Stimulated activated effector memory CD8-positive, alpha-beta T cell treated with anti-CD3 and anti-CD28 coated beads, Interleukin-12 subunit alpha, Interleukin-12 subunit beta, amount 100 ng/mL, for 72 hours (primary cell): ENCODE measurements at regions not wholly inside any gene's neighbourhood (a gene's known extent, or its start where the extent isn't known, plus 50 kb on each side); places are given as distances from the start of the nearest gene placed in this dataset.

Experiments used
- ATAC-seq: fragments of 150-1000 bp; cut with Tn5 transposase; 2 replicates; pipeline ENCODE4 v1.10.0; 2021
- DNase-seq, 2 donors: peaks; one replicate each; pipeline ENCODE4 v3.0.0; 2021 to 2022; ENCODE audit warnings: low spot score in 2 of 2
- H3K27ac Mint-ChIP-seq: one replicate; pipeline ENCODE4 v1.8.0; 2022; ENCODE audit warnings: mild to moderate bottlenecking, mixed read lengths
- H3K36me3 Mint-ChIP-seq: one replicate; pipeline ENCODE4 v1.8.0; 2022; ENCODE audit warnings: mild to moderate bottlenecking, mixed read lengths
- H3K4me1 Mint-ChIP-seq: one replicate; pipeline ENCODE4 v1.8.0; 2022; ENCODE audit warnings: mixed read lengths
- H3K4me3 Mint-ChIP-seq: one replicate; pipeline ENCODE4 v1.8.0; 2022; ENCODE audit warnings: mild to moderate bottlenecking, mixed read lengths
- H3K9me3 Mint-ChIP-seq: one replicate; pipeline ENCODE4 v1.8.0; 2022; ENCODE audit warnings: mixed read lengths

DNA sequence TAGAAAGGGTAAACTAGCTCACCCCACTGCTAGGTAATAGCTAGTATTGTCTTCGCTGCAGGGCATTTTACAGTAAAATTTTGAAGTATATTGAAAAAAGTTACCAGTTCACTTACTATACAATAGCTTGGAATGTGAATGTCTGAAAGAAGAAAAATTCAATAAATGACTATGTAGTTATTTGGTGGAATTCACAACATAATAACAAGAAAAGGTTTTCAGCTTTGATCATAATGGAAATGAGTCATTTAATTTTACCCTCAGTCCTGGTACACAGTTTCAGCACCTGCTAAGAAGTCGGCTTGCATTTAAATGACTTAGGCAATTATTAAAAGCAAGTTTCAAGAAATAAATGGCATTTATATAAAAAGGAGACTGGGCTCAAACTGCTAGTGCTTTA, 90.4 kb downstream of the NUP35 start:
- DNase-seq (no peak), ATAC-seq (peak; percentile 74)
- no peaks in the 10 kb centered on the region for H3K4me1 Mint-ChIP-seq
- no peak overlapping the region for H3K4me3 Mint-ChIP-seq
- H3K9me3 Mint-ChIP-seq: peaks cover 3% of the 10 kb centered on the region
- no peak overlapping the region for H3K27ac Mint-ChIP-seq
- no peaks in the 10 kb centered on the region for H3K36me3 Mint-ChIP-seq

DNA sequence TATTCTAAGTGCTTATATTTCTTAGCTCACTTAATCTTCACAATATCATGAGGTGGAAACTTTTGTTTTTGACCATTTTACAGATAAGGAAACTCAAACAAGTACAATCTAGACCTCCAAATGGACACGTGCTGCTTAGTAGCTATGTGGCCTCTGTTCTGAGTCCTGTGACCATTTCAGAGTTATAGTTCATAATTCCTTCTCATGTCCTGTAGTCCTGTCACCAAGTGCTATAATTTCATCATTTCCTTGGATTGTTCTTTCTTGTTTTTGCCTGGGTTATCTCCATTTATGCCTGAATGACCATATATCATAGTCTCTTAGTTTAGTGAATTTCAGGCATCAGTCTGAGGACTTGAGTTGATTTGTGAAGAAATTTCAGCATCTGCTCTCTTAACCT, 91.7 kb downstream of the NUP35 start:
- H3K4me3 Mint-ChIP-seq: no peak overlapping the region
- no peak overlapping the region for H3K27ac Mint-ChIP-seq
- H3K9me3 Mint-ChIP-seq: no peaks in the 10 kb centered on the region
- H3K36me3 Mint-ChIP-seq: no peaks in the 10 kb centered on the region
- no peaks in the 10 kb centered on the region for H3K4me1 Mint-ChIP-seq
- no peak for DNase-seq
- ATAC-seq: no peak

DNA sequence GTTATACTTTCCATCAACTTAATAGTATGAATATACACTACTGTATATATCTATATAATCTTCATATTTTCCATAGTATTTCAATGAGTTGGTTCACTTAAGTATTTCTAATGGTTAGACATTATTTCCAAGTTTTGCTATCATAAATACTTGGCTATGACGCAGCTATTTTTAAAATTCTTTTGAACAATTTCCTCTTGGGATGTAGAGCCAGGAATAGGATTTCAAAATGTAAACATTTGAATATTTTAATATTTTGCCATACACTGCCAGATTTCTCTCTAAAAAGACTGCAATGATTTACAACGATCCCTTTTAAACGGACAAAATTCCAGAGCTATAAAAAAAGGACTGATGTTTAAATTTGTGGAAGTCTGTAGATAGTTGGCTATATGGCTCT, 95.6 kb downstream of the NUP35 start:
- Mint-ChIP-seq H3K27ac (no peak overlapping the region), H3K4me1 (no peaks in the 10 kb centered on the region), H3K36me3 (no peaks in the 10 kb centered on the region), H3K4me3 (no peak overlapping the region), H3K9me3 (no peaks in the 10 kb centered on the region)
- no peak for DNase-seq
- ATAC-seq: no peak

DNA sequence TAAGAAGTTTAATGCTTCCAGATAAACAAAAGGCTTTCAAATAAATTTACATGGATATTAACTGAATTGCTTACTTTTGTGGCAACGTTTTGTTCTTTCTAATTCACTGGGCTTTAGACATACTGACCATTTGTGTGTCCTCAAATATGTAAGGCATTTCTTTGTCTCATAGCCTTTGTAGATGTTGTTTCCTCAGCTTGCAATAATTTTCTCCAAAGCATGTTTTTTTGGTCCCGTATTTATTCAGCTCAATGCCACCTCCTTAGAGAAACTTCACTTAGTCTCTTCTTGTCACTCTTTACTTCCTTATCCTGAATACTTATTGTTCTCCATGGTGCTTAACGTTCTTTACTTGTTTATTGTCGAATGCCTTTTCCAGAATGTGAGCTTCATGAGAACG, 98.5 kb downstream of the NUP35 start:
- no peaks in the 10 kb centered on the region for H3K36me3 Mint-ChIP-seq
- no peak overlapping the region for H3K27ac Mint-ChIP-seq
- no peak for DNase-seq
- H3K4me1 Mint-ChIP-seq: no peaks in the 10 kb centered on the region
- no peak for ATAC-seq
- no peak overlapping the region for H3K4me3 Mint-ChIP-seq
- H3K9me3 Mint-ChIP-seq: peaks cover 5% of the 10 kb centered on the region

DNA sequence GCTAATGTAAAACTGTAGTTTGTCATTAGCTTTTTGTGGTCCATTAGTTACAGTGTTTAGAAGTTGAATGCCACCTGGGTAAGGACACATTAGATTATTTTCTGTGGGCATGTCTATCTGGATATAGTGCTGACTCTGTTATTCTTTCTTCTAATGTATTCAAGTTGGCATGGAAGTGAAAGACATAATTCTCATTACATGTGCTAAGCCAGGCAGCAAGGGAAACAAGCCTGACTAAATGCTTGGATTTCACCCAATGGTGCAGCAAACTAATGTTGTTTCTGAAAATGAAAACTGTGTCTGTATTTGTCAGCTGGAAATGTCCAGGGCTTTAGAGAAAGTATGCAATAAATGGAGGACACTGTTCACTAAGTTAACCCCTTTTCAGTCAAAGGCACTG, 100.7 kb downstream of the NUP35 start:
- DNase-seq (no peak), ATAC-seq (no peak)
- Mint-ChIP-seq H3K4me3 (no peak overlapping the region), H3K27ac (no peak overlapping the region), H3K4me1 (no peaks in the 10 kb centered on the region), H3K9me3 (peaks cover 5% of the 10 kb centered on the region), H3K36me3 (no peaks in the 10 kb centered on the region)

DNA sequence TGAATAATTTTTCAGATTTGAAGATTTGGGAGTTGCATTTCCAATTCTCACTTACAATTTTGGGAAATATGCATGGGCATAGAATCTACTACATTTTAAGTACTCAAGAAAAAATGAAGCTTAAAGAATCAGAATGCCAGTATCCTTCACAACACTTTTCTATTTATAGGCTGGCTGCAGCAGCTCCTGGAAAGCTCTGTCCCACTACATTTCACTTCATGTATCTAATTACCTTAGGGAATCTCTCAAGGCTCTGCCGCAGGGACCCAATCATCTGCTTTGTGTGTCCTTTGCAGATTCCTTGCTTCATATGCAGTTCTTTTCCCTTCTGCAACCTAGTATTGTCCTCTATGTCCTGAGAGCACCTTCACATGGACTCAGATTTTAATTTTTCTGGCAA, 102.9 kb downstream of the NUP35 start:
- H3K4me3 Mint-ChIP-seq: no peak overlapping the region
- H3K9me3 Mint-ChIP-seq: peaks cover 5% of the 10 kb centered on the region
- DNase-seq (no peak), ATAC-seq (no peak)
- no peaks in the 10 kb centered on the region for H3K36me3 Mint-ChIP-seq
- no peak overlapping the region for H3K27ac Mint-ChIP-seq
- H3K4me1 Mint-ChIP-seq: no peaks in the 10 kb centered on the region

DNA sequence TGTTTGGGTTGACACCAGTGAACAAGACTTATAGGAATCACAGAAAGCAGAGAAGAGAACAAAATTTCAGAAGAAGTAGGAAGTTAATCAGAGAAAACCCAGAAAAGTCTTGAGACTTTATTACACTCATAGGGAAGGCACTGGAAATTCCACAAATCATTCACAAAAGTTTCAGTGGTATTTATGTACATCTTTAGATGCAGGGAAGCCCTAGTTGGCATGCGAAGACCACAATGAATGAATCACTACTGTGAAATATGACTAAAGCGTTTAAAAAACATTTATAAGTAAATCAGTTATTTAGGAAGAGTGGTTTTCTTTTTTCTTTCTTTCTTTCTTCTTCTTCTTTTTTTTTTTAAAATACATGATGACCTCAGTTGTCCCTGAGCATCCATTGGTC, 105.1 kb downstream of the NUP35 start:
- Mint-ChIP-seq H3K9me3 (peaks cover 5% of the 10 kb centered on the region), H3K36me3 (no peaks in the 10 kb centered on the region)
- ATAC-seq: peak; percentile 83

DNA sequence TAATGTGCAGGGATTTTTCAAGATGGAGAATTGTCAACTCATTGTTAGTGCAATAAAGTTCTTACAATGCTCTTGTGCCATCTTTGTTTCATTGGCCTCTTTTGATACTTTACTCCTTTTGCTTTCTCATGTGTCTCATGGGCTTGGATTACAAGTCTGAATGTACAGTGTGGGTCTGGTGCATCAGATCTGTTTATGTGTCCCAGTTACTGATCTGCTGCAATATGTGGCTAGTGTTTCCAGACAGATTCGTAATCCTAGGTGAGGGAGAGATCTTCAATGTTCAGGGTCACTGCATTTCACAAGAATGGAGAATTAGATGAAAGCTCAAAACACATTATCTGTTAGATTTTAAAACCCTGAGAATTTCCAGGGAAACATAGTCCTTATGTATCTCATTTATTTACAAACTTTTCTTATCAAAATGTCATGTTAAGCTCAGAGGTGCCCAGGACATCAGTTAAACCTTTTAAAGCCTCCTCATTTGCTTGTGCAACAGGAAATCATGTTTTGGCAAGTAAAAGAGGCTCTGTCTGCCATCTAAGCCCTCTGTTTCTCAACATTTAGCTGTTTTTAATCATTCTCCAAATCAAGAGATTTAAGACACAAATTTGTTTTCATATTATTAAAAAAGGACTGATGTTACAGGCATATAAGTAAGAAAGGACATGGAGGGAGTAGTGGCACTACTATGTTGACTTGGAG, 108.1 kb downstream of the NUP35 start:
- Mint-ChIP-seq H3K27ac (no peak overlapping the region), H3K9me3 (no peaks in the 10 kb centered on the region), H3K36me3 (no peaks in the 10 kb centered on the region), H3K4me1 (no peaks in the 10 kb centered on the region), H3K4me3 (no peak overlapping the region)
- ATAC-seq (no peak), DNase-seq (no peak)

More for the DNA sequence above, 105.1 kb downstream of the NUP35 start:
- Mint-ChIP-seq H3K27ac (no peak overlapping the region), H3K4me1 (no peaks in the 10 kb centered on the region), H3K4me3 (no peak overlapping the region)
- DNase-seq: no peak

DNA sequence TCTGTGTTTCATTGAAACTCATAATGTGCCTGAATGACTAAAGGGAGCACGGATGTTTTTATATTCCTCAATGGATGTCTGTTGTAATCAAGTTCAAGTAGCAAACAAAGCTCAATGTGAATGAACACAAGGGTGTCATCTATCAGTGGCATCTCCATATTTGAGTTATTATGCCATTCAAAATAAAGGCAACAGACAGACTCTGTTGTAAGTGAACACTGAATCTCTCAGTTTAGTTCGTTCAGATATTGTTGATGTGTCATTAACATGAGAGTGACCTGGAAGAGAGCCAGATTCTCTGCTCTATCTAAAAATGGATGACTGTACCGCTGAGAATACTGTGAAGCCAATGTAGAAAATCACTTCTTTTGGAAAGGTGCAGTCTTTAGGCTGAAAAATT, 118.7 kb downstream of the NUP35 start:
- DNase-seq: no peak
- ATAC-seq: no peak
- H3K4me1 Mint-ChIP-seq: no peaks in the 10 kb centered on the region

DNA sequence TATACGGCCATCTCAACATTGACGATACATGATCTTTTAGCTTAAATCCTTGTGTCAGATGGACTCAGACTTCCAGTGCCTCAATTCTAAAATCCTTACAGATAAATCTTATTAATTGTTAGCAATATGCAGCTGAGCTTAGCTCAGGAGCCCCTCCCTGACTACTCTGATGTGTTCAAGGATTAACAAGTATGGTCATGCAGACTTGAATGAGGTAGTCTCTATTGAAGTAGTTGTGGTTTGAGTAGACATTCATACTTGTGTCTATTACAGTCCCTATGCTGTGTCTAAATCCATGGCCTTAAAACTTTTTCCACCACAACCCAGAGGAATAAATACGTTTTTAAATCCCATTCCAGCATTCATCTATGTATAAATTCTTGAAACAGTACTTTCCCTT, 119.5 kb downstream of the NUP35 start:
- H3K27ac Mint-ChIP-seq: no peak overlapping the region
- no peaks in the 10 kb centered on the region for H3K9me3 Mint-ChIP-seq
- ATAC-seq (no peak), DNase-seq (no peak)
- H3K4me3 Mint-ChIP-seq: no peak overlapping the region
- no peaks in the 10 kb centered on the region for H3K4me1 Mint-ChIP-seq
- no peaks in the 10 kb centered on the region for H3K36me3 Mint-ChIP-seq

More for the DNA sequence above, 118.7 kb downstream of the NUP35 start:
- Mint-ChIP-seq H3K4me3 (no peak overlapping the region), H3K27ac (no peak overlapping the region), H3K36me3 (no peaks in the 10 kb centered on the region), H3K9me3 (no peaks in the 10 kb centered on the region)

DNA sequence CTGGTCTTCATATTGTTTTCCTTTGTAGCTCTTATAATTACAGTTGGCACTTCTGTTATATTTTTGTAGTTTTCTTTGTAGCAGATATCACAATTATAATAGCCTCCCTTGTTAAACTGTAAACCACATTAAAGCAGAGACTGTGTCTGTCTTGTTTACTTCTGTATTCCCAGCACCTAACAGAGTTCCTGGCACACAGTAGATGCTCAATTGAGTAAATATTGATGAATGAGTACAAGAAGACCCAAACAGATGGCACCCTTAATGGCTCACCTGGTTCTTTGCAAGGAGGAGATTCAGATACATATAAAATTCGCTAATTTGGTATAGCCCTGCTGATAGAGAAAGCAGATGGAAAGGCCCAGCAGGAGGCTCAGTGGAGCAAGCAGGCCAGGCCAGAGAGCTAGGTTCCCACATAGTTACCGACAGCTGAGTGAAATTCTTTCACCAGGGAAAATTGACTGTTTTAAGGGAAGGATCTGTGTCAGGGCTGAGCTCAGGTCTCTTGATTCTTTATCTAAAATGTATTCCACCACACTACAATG, 120.1 kb downstream of the NUP35 start:
- ATAC-seq (no peak), DNase-seq (no peak)
- no peaks in the 10 kb centered on the region for H3K36me3 Mint-ChIP-seq
- no peaks in the 10 kb centered on the region for H3K9me3 Mint-ChIP-seq
- H3K27ac Mint-ChIP-seq: no peak overlapping the region
- H3K4me1 Mint-ChIP-seq: no peaks in the 10 kb centered on the region
- no peak overlapping the region for H3K4me3 Mint-ChIP-seq

DNA sequence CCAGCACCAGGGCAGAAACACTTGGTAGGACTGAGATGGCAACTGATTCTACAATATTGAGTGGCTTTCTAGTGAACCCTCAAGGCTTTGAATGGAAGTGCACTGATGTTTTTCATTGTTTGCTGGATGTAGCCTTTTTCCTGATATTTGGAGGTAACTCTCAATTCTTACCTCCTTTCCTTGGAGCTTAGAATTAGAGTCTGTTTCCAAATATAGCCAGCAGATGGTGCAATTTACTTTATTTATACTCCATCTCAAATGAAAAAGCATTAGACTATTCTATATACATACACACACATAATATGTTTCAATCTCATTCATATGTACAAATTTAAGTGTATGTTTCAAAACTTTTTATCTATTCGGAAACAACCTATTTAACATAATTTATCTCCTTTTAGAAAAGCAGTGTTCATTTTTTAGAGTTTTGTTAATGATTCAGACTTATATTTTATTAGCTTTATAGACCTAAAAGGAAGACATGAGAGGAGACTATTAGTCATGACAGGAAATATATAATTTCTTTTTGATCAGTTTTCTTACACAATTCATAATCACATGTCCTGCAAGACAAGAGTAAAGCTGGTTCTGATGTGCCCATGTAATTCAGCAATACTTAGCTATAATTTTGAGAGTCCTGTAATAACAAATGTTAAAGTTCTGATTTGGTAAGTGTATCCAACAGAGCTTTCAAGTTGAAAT, 124.8 kb downstream of the NUP35 start:
- ATAC-seq (no peak), DNase-seq (no peak)
- no peaks in the 10 kb centered on the region for H3K4me1 Mint-ChIP-seq
- H3K9me3 Mint-ChIP-seq: no peaks in the 10 kb centered on the region
- no peaks in the 10 kb centered on the region for H3K36me3 Mint-ChIP-seq
- H3K27ac Mint-ChIP-seq: no peak overlapping the region
- no peak overlapping the region for H3K4me3 Mint-ChIP-seq

DNA sequence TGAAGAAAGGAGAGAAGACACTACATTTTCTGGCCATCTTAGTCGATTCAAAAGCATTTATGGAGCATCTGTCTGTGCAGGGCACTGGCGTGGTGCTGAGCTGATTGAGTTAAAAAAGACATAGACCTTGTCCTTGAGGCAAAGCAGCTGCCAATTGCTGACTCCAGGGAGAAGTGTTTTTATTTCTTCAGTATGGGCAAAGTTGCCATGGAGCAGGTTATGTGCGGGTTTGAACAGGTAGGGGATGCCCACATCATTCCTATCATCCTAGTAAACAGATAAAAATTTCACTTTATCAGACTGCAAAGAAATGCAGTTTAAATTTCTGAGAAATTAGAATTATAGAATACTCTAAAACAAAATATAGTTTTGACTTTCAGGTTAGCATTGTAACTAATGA, 125.8 kb downstream of the NUP35 start:
- H3K4me3 Mint-ChIP-seq: no peak overlapping the region
- ATAC-seq: no peak
- H3K27ac Mint-ChIP-seq: no peak overlapping the region
- H3K4me1 Mint-ChIP-seq: no peaks in the 10 kb centered on the region
- DNase-seq: no peak
- H3K36me3 Mint-ChIP-seq: no peaks in the 10 kb centered on the region
- no peaks in the 10 kb centered on the region for H3K9me3 Mint-ChIP-seq

DNA sequence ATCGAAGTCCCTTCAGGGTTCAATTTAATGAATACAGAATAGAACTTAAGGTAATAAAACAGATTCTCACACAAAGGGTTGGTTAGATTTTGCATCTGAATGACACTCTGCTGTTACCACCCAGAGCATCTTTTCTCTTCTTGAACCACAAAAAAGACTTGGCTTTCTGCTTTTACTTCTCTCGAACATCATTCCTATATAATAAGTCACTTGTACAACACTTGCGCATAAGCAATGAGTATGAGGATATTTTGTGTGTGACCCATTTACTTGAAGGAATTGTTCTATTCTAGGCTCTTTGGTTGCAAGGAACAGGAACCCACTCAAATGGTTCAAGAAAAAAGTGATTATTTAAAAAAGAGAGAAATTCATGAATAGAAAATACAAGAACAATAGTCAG, 126.2 kb downstream of the NUP35 start:
- Mint-ChIP-seq H3K27ac (no peak overlapping the region), H3K4me3 (no peak overlapping the region), H3K4me1 (no peaks in the 10 kb centered on the region), H3K9me3 (no peaks in the 10 kb centered on the region), H3K36me3 (no peaks in the 10 kb centered on the region)
- DNase-seq: no peak
- ATAC-seq: no peak

DNA sequence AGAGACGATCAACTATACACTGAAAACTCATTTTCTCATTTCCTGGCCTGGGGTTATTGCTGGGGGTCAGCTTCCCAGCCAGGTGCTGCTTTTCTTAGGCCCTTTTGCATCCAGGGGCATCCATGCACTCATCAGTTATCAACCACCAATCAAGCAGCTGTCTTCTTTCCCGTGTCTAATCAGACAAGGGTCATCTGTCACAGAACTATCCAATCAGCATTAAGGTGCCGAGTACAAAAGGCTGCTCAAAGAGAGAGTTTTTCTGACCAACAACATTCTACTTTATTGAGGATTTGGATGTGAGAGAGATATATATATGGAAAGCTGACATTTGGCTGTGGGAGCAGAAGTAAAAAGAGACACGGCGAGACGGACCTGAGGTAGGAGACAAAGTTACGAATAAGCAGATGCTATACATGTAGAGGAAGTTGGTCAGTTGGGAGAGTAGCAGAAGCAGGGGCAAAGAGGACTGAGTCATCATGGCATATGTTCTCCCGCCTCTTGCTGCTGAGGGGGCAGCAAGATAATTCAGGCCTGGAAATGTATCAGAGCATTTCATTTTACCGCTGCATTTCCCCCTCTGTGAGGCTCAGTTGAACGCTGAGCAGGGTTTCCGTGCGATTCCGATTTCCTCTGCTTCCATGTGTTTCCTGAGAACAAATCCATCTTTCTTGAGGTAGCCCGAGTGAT, 129.3 kb downstream of the NUP35 start:
- no peak for ATAC-seq
- Mint-ChIP-seq H3K36me3 (no peaks in the 10 kb centered on the region), H3K4me1 (no peaks in the 10 kb centered on the region), H3K4me3 (no peak overlapping the region), H3K9me3 (no peaks in the 10 kb centered on the region), H3K27ac (no peak overlapping the region)
- no peak for DNase-seq

DNA sequence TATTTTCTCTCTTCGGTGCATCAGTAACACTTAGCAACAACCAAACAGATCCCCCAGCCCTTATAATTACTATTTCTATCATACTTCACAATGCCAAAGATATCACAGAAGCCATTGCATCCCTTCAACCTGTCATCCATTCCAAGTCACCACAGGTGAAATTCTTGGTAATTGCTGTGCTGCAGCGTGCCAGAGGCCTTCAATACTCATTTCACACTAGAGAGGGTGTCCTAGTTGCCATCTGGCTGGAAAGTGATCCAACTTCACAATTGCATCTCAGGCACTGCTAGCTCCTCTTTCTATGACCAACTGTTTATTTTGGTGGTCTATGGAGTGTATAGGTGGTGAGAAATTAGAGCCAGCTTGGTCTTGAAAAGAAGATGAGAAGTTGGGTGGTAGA, 131.2 kb downstream of the NUP35 start:
- H3K9me3 Mint-ChIP-seq: no peaks in the 10 kb centered on the region
- no peak overlapping the region for H3K4me3 Mint-ChIP-seq
- no peak for ATAC-seq
- H3K36me3 Mint-ChIP-seq: no peaks in the 10 kb centered on the region
- H3K27ac Mint-ChIP-seq: no peak overlapping the region
- no peak for DNase-seq
- no peaks in the 10 kb centered on the region for H3K4me1 Mint-ChIP-seq
